GM12891 (cell line): ENCODE measurements at regions not wholly inside any gene's neighbourhood (a gene's known extent, or its start where the extent isn't known, plus 50 kb on each side); places are given as distances from the start of the nearest gene placed in this dataset.

Experiments used
- PAX5 ChIP-seq: IDR thresholded peaks from 2 replicates; pipeline ENCODE4 v1.6.1; 2011; ENCODE audit warnings: low read length, moderate library complexity, mild to moderate bottlenecking; ENCODE audit not compliant: insufficient read depth, severe bottlenecking
- POLR2A ChIP-seq: IDR thresholded peaks from 2 replicates; pipeline ENCODE4 v1.6.1; 2011; ENCODE audit warnings: low read depth, low read length, control low read depth
- POLR2AphosphoS5 ChIP-seq: IDR thresholded peaks from 2 replicates; pipeline ENCODE4 v1.6.1; 2011; ENCODE audit warnings: low read depth, low read length, control low read depth
- POU2F2 ChIP-seq: IDR thresholded peaks from 2 replicates; pipeline ENCODE4 v1.6.1; 2011; ENCODE audit warnings: low read depth, mild to moderate bottlenecking, control low read depth, low read length, moderate library complexity
- SPI1 ChIP-seq: IDR thresholded peaks from 2 replicates; pipeline ENCODE4 v1.6.1; 2011; ENCODE audit warnings: low read depth, low read length, control low read depth
- TAF1 ChIP-seq: IDR thresholded peaks from 2 replicates; pipeline ENCODE4 v1.6.1; 2011; ENCODE audit warnings: low read depth, low read length, control low read depth

- TF ChIP-seq POLR2AphosphoS5 (no peak), PAX5 (no peak), POLR2A (no peak), SPI1 (no peak), TAF1 (no peak), POU2F2 (no peak)
Observed at GRCh38 chr2:147320146-147320545, 524.7 kb upstream of the ACVR2A start.
